ENCODE measurements at regions not wholly inside any gene's neighbourhood (a gene's known extent, or its start where the extent isn't known, plus 50 kb on each side); places are given as distances from the start of the nearest gene placed in this dataset.

GRCh38 chr7:67463983-67464382 lies 467.4 kb downstream of the TYW1 start:
- TF ChIP-seq CTCF (IDR thresholded peaks at IDR 0.05) (no peak), POLR2AphosphoS5 (IDR thresholded peaks at IDR 0.05) (peak in 3 of 4 donors; percentile 11 to 79 (median 69)), POLR2A (IDR thresholded peaks at IDR 0.05) (no peak), EP300 (IDR thresholded peaks at IDR 0.05) (no peak)
